ENCODE measurements at regions not wholly inside any gene's neighbourhood (a gene's known extent, or its start where the extent isn't known, plus 50 kb on each side); places are given as distances from the start of the nearest gene placed in this dataset.
"Not testable (repeated sequence)": the region's sequence is repeated elsewhere in the genome, so short reads cannot be mapped to it uniquely, and the experiment has no call there.

GRCh38 chr11:80699406-80700177 lies 1258.8 kb upstream of the TENM4 start:
- in situ Hi-C loops (cut with MboI; ENCODE audit: low pct_unique_long_range_greater_than_20kb, low sequenced_read_pairs); DNase-seq: not testable (repeated sequence)

- no peak for DNase-seq
- in situ Hi-C loops (cut with MboI; ENCODE audit: low pct_unique_long_range_greater_than_20kb, low sequenced_read_pairs) = no loop called here
These were observed 1257.8 kb upstream of the TENM4 start for GRCh38 chr11:80698637-80699036.

- DNase-seq = no peak
- in situ Hi-C loops (cut with MboI; ENCODE audit: low pct_unique_long_range_greater_than_20kb, low sequenced_read_pairs) = no loop called here
These were observed 1253.6 kb upstream of the TENM4 start for GRCh38 chr11:80694385-80694784.

GRCh38 chr11:80687941-80688340 lies 1247.1 kb upstream of the TENM4 start:
- in situ Hi-C loops (cut with MboI; ENCODE audit: low pct_unique_long_range_greater_than_20kb, low sequenced_read_pairs) = no loop called here
- DNase-seq = no peak

- DNase-seq = no peak
- in situ Hi-C loops (cut with MboI; ENCODE audit: low pct_unique_long_range_greater_than_20kb, low sequenced_read_pairs) = no loop called here
These were observed 1246.1 kb upstream of the TENM4 start for GRCh38 chr11:80686889-80687288.

- in situ Hi-C loops (cut with MboI; ENCODE audit: low pct_unique_long_range_greater_than_20kb, low sequenced_read_pairs) = no loop called here
- no peak for DNase-seq
These were observed 1232.7 kb upstream of the TENM4 start for GRCh38 chr11:80673566-80673965.

GRCh38 chr11:80669620-80670019 lies 1228.8 kb upstream of the TENM4 start:
- in situ Hi-C loops (cut with MboI; ENCODE audit: low pct_unique_long_range_greater_than_20kb, low sequenced_read_pairs) = no loop called here
- no peak for DNase-seq

- in situ Hi-C loops (cut with MboI; ENCODE audit: low pct_unique_long_range_greater_than_20kb, low sequenced_read_pairs) = no loop called here
- no peak for DNase-seq
These were observed 1227.2 kb upstream of the TENM4 start for GRCh38 chr11:80668039-80668438.

- DNase-seq = no peak
- in situ Hi-C loops (cut with MboI; ENCODE audit: low pct_unique_long_range_greater_than_20kb, low sequenced_read_pairs) = no loop called here
These were observed 1215.0 kb upstream of the TENM4 start for GRCh38 chr11:80655834-80656233.

- DNase-seq = no peak
- in situ Hi-C loops (cut with MboI; ENCODE audit: low pct_unique_long_range_greater_than_20kb, low sequenced_read_pairs) = no loop called here
These were observed 1210.1 kb upstream of the TENM4 start for GRCh38 chr11:80650966-80651365.

- in situ Hi-C loops (cut with MboI; ENCODE audit: low pct_unique_long_range_greater_than_20kb, low sequenced_read_pairs) = no loop called here
- no peak for DNase-seq
These were observed 1208.4 kb upstream of the TENM4 start for GRCh38 chr11:80649186-80649585.

GRCh38 chr11:80638296-80638695 lies 1197.5 kb upstream of the TENM4 start:
- in situ Hi-C loops (cut with MboI; ENCODE audit: low pct_unique_long_range_greater_than_20kb, low sequenced_read_pairs) = no loop called here
- DNase-seq = no peak

- no peak for DNase-seq
These were observed 1196.7 kb upstream of the TENM4 start for GRCh38 chr11:80637571-80637970.

GRCh38 chr11:80636999-80637398 lies 1196.2 kb upstream of the TENM4 start:
- in situ Hi-C loops (cut with MboI; ENCODE audit: low pct_unique_long_range_greater_than_20kb, low sequenced_read_pairs) = no loop called here
- no peak for DNase-seq

More at GRCh38 chr11:80637571-80637970, 1196.7 kb upstream of the TENM4 start:
- in situ Hi-C loops (cut with MboI; ENCODE audit: low pct_unique_long_range_greater_than_20kb, low sequenced_read_pairs) = no loop called here

- DNase-seq = no peak
- in situ Hi-C loops (cut with MboI; ENCODE audit: low pct_unique_long_range_greater_than_20kb, low sequenced_read_pairs) = no loop called here
These were observed 1194.3 kb upstream of the TENM4 start for GRCh38 chr11:80635178-80635577.

- no peak for DNase-seq
- in situ Hi-C loops (cut with MboI; ENCODE audit: low pct_unique_long_range_greater_than_20kb, low sequenced_read_pairs) = no loop called here
These were observed 1191.9 kb upstream of the TENM4 start for GRCh38 chr11:80632691-80633090.

- in situ Hi-C loops (cut with MboI; ENCODE audit: low pct_unique_long_range_greater_than_20kb, low sequenced_read_pairs) = no loop called here
- DNase-seq = no peak
These were observed 1191.3 kb upstream of the TENM4 start for GRCh38 chr11:80632156-80632555.

GRCh38 chr11:80629466-80629865 lies 1188.6 kb upstream of the TENM4 start:
- in situ Hi-C loops (cut with MboI; ENCODE audit: low pct_unique_long_range_greater_than_20kb, low sequenced_read_pairs) = no loop called here
- no peak for DNase-seq

- in situ Hi-C loops (cut with MboI; ENCODE audit: low pct_unique_long_range_greater_than_20kb, low sequenced_read_pairs) = no loop called here
- DNase-seq = no peak
These were observed 1186.5 kb upstream of the TENM4 start for GRCh38 chr11:80627364-80627763.

GRCh38 chr11:80626721-80627120 lies 1185.9 kb upstream of the TENM4 start:
- in situ Hi-C loops (cut with MboI; ENCODE audit: low pct_unique_long_range_greater_than_20kb, low sequenced_read_pairs) = no loop called here
- no peak for DNase-seq

- in situ Hi-C loops (cut with MboI; ENCODE audit: low pct_unique_long_range_greater_than_20kb, low sequenced_read_pairs) = no loop called here
- DNase-seq = no peak
These were observed 1184.7 kb upstream of the TENM4 start for GRCh38 chr11:80625563-80625962.
